AG04449 (cell line): ENCODE measurements at regions not wholly inside any gene's neighbourhood (a gene's known extent, or its start where the extent isn't known, plus 50 kb on each side); places are given as distances from the start of the nearest gene placed in this dataset.

Experiments used
- CTCF ChIA-PET: fragments of 350-600 bp; formaldehyde crosslinking; extraction: SDS; loops from one replicate; lab custom pipeline; 2021; ENCODE audit warnings: antibody characterized with exemption; lab: Yijun Ruan, JAX
- POLR2A ChIA-PET: fragments of 400-600, 350-600 bp; formaldehyde crosslinking; extraction: SDS; loops from one replicate; lab custom pipeline; 2020; ENCODE audit warnings: antibody characterized with exemption, inconsistent platforms; lab: Yijun Ruan, JAX
- DNase-seq: peaks from one replicate; pipeline ENCODE4 v3.0.0-alpha.2; 2010; ENCODE audit warnings: low read depth, low spot score
- H3K4me3 ChIP-seq: 2 replicates; pipeline ENCODE4 v1.5.1; 2011; ENCODE audit warnings: low read depth, mild to moderate bottlenecking, control low read depth, low read length
- CTCF ChIP-seq: IDR thresholded peaks from one replicate; pipeline ENCODE4 v1.5.1; 2011; ENCODE audit warnings: mild to moderate bottlenecking, moderate library complexity, low read length, control low read depth, inconsistent platforms; ENCODE audit not compliant: insufficient read depth; ENCODE audit errors: missing control alignments

- TF ChIP-seq CTCF: no peak
- no peak overlapping the region for H3K4me3 ChIP-seq
- CTCF ChIA-PET: interaction anchor here (0.6 kb wide), 1 partner anchor 1141 kb away, joined by 3 read pairs; no protein-coding TSS in a partner anchor
- POLR2A ChIA-PET: no interaction called here
- DNase-seq: no peak
These were observed 61.2 kb upstream of the TSPAN7 start for GRCh38 chrX:38500141-38500540.

DNA sequence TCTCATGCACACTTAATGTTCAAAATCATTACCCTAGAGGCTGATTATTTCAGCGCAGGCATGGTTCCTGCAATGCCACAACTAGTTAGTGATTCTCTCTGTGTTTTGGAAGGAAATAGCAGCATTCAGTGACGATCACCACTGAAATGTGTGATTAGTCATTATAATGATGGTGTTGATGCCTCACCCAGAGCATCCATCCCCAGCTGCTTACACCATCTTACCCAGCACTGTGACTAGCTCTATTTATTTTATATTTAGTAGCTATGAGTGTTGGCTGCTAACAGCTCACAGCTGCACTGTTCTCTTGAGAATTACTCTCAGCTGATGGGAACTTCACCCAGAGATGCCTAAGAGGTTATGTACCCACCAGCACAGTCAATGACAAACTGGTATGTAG is 60.5 kb upstream of the TSPAN7 start:
- no peak for DNase-seq
- no peak for TF ChIP-seq CTCF
- H3K4me3 ChIP-seq: no peak overlapping the region
- POLR2A ChIA-PET: no interaction called here
- CTCF ChIA-PET: no interaction called here

GRCh38 chrX:38505583-38505982 is 55.8 kb upstream of the TSPAN7 start:
- CTCF ChIA-PET: no interaction called here
- DNase-seq: no peak
- POLR2A ChIA-PET: no interaction called here
- no peak overlapping the region for H3K4me3 ChIP-seq
- TF ChIP-seq CTCF: no peak
